ENCODE measurements at regions not wholly inside any gene's neighbourhood (a gene's known extent, or its start where the extent isn't known, plus 50 kb on each side); places are given as distances from the start of the nearest gene placed in this dataset.

GRCh38 chr5:2185646-2186471, 303.1 kb upstream of the IRX4 start:
- DNase-seq (ENCODE audit: extremely low read depth, low read depth): no peak
- TF ChIP-seq CTCF (IDR thresholded peaks at IDR 0.05; ENCODE audit: low read depth, low read length): no peak

DNA sequence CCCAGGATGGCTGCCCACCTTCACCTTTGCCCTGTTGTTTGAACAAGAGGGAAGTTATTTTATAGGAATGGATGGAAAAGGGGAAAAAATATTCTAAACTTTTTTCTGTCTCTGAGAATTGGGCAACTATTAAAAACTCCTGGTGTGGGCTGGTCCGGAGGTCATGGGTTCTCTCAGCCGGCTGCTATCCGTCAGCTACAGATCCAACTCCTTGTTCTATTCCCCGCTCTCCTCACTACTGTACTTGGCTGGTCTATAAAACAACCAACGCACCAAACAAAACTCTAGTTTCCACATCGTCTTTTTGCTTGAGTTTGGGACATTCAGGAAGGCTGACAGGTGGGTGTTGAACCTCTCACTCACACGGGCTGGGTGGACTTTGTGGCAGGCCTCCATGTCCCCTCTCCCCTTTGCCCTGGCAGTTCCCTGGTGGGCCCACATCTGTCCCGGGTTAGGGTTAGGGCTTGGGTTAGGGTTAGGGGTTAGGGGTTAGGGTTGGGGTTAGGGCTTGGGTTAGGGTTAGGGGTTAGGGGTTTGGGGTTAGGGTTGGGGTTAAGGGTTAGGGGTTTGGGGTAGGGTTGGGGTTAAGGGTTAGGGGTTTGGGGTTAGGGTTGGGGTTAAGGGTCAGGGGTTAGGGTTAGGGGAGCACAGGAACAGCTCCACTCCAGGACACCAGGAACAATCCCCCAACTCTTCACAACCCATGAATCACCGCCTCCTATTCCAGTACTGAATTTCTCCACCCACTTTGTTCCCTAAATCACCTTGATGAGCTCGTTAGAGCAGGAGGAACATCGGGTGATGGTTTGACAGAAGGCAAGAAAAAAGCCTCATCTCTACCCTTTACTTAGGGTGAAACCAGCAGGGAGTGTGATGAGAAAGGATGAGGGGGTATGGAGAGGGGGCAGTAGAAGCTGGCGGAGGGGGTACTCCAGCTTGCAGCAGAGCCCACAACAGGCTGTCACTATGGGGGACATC, 302.1 kb upstream of the IRX4 start:
- TF ChIP-seq CTCF (IDR thresholded peaks at IDR 0.05; ENCODE audit: low read depth, low read length): no peak
- DNase-seq (ENCODE audit: extremely low read depth, low read depth): no peak

GRCh38 chr5:2184026-2184366, 301.3 kb upstream of the IRX4 start:
- no peak for TF ChIP-seq CTCF (IDR thresholded peaks at IDR 0.05; ENCODE audit: low read depth, low read length)
- DNase-seq (ENCODE audit: extremely low read depth, low read depth): no peak

GRCh38 chr5:2183154-2184025, 300.7 kb upstream of the IRX4 start:
- no peak for TF ChIP-seq CTCF (IDR thresholded peaks at IDR 0.05; ENCODE audit: low read depth, low read length)
- no peak for DNase-seq (ENCODE audit: extremely low read depth, low read depth)

DNA sequence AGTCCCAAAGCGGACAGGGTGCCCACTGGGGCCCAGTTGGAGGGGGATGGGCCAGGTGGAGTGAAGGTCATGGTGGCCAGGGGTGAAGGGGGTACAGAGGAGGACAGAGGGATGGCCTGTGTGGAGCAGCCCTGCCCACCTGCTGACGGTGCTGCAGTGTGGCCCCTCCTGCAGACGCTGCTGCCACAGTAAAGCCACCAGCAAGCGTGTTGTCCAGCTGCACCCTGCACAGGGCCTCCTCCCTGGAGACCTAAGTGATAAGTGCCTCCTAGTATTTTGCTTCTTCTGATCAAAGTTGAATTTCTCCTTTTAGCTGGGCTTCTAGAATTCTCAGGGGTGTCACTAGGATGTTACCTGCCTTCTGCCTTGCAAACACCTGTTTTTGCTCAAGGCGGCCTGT, 299.3 kb upstream of the IRX4 start:
- no peak for TF ChIP-seq CTCF (IDR thresholded peaks at IDR 0.05; ENCODE audit: low read depth, low read length)
- no peak for DNase-seq (ENCODE audit: extremely low read depth, low read depth)

DNA sequence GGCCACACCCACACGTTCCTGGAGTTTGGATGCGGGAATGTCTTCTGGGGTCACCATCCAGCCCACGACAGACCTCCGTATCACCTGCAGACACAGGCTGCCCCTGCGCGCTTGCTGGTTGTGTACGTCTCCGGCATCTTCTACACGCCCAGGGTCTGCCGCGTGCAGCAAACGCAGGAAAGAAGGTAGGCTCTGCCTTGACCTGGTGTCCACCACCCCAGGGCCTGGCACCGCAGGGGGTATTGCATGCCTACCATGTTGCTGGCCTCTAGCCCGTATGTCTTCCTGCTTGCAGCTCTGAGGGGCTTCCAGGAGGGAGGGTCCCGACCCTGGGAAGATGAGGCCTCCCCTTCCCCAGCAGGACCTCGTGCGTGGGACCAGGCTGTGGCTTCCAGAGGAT, 298.8 kb upstream of the IRX4 start:
- no peak for TF ChIP-seq CTCF (IDR thresholded peaks at IDR 0.05; ENCODE audit: low read depth, low read length)
- DNase-seq (ENCODE audit: extremely low read depth, low read depth): no peak

Measured in AG09319 (cell line).